ENCODE measurements at regions not wholly inside any gene's neighbourhood (a gene's known extent, or its start where the extent isn't known, plus 50 kb on each side); places are given as distances from the start of the nearest gene placed in this dataset.
"Not testable (repeated sequence)": the region's sequence is repeated elsewhere in the genome, so short reads cannot be mapped to it uniquely, and the experiment has no call there.

DNA sequence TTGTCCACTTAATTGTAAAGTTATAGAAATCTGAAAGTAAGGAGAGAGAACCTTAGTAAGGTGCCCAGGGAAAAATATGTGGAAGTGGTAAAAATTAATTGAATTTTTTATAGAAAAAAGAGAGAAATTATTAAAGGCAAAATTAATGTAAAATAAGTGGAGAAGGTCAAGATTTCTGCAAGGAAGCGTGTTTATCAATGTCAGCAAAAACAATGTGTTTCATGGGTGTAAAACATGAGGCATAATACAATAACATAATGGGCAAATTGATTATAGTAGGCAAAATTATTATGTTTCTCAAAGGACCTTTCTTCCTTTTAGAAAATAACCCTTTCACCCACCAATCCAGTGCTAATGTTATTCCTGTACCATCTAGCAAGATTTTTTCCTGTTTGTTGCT lies 1520.1 kb downstream of the REEP3 start:
- TF ChIP-seq, protein P1, sequence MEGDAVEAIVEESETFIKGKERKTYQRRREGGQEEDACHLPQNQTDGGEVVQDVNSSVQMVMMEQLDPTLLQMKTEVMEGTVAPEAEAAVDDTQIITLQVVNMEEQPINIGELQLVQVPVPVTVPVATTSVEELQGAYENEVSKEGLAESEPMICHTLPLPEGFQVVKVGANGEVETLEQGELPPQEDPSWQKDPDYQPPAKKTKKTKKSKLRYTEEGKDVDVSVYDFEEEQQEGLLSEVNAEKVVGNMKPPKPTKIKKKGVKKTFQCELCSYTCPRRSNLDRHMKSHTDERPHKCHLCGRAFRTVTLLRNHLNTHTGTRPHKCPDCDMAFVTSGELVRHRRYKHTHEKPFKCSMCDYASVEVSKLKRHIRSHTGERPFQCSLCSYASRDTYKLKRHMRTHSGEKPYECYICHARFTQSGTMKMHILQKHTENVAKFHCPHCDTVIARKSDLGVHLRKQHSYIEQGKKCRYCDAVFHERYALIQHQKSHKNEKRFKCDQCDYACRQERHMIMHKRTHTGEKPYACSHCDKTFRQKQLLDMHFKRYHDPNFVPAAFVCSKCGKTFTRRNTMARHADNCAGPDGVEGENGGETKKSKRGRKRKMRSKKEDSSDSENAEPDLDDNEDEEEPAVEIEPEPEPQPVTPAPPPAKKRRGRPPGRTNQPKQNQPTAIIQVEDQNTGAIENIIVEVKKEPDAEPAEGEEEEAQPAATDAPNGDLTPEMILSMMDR (IDR thresholded peaks at IDR 0.05) = no peak
- Mint-ChIP-seq H3K4me1 (ENCODE audit: low read depth) (no peaks in the 10 kb centered on the region), H3K27ac (ENCODE audit: unreplicated experiment) (no peak overlapping the region), H3K9me3 (ENCODE audit: low read depth) (peaks cover 6% of the 10 kb centered on the region), H3K36me3 (ENCODE audit: low read depth) (no peaks in the 10 kb centered on the region), H3K4me3 (ENCODE audit: unreplicated experiment) (no peak overlapping the region), H3K27me3 (ENCODE audit: low read depth) (peaks cover 2% of the 10 kb centered on the region)
- DNase-seq (ENCODE audit: low spot score) = no peak

DNA sequence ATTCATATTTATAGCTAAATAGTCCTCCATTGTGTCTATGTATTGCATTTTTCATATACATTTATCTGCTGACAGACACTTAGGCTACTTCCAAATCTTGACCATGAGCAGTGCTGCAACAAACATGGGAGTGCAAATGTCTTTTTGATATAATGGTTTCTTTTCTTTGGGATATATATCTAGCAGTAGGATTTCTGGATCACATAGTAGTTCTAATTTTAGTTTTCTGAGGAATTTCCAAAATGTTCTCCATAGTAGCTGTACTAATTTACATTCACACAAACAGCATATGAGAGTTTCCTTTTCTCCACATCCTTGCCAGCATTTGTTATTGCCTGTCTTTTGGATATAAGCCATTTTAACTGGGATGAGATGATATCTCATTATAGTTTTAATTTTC lies 1521.3 kb downstream of the REEP3 start:
- Mint-ChIP-seq H3K27me3 (ENCODE audit: low read depth) (peaks cover 4% of the 10 kb centered on the region), H3K9me3 (ENCODE audit: low read depth) (peaks cover 6% of the 10 kb centered on the region), H3K4me1 (ENCODE audit: low read depth) (no peaks in the 10 kb centered on the region), H3K27ac (ENCODE audit: unreplicated experiment) (no peak overlapping the region), H3K4me3 (ENCODE audit: unreplicated experiment) (no peak overlapping the region), H3K36me3 (ENCODE audit: low read depth) (no peaks in the 10 kb centered on the region)
- DNase-seq (ENCODE audit: low spot score) = no peak
- TF ChIP-seq, protein P1 (IDR thresholded peaks at IDR 0.05) = no peak

DNA sequence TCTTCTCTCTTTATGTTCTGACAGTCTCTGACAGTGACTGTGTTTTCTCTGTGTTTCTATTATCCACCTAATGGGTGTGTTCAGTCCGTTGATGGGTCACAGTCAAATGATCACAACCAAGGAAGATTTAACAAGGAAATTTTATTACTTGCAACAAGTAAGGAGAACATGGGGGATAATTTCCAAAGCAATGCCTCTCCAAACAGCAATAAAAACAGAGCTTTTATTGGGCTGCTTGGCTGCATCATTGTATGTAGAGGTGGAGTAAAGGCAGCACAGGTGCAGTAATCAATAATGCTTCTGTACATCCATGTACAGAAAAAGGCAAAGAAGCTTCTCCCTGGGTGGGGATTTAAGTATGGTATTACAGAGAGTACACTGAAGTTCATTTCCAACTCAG lies 1525.6 kb downstream of the REEP3 start:
- Mint-ChIP-seq H3K4me1 (ENCODE audit: low read depth) (no peaks in the 10 kb centered on the region), H3K9me3 (ENCODE audit: low read depth) (peaks cover 6% of the 10 kb centered on the region), H3K27me3 (ENCODE audit: low read depth) (peaks cover 4% of the 10 kb centered on the region), H3K27ac (ENCODE audit: unreplicated experiment) (no peak overlapping the region), H3K36me3 (ENCODE audit: low read depth) (no peaks in the 10 kb centered on the region), H3K4me3 (ENCODE audit: unreplicated experiment) (no peak overlapping the region)
- no peak for DNase-seq (ENCODE audit: low spot score)
- TF ChIP-seq, protein P1 (IDR thresholded peaks at IDR 0.05) = no peak

DNA sequence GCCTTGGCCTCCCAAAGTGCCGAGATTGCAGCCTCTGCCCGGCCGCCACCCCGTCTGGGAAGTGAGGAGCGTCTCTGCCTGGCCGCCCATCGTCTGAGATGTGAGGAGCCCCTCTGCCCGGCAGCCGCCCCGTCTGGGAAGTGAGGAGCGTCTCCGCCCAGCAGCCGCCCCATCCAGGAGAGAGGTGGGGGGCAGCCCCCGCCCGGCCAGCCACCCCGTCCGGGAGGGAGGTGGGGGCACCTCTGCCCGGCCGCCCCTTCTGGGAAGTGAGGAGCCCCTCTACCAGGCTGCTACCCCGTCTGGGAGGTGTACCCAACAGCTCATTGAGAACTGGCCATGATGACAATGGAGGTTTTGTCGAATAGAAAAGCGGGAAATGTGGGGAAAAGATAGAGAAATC lies 1530.9 kb downstream of the REEP3 start:
- not testable (repeated sequence) for H3K4me3 Mint-ChIP-seq (ENCODE audit: unreplicated experiment); H3K36me3 Mint-ChIP-seq (ENCODE audit: low read depth); H3K9me3 Mint-ChIP-seq (ENCODE audit: low read depth); H3K4me1 Mint-ChIP-seq (ENCODE audit: low read depth); H3K27me3 Mint-ChIP-seq (ENCODE audit: low read depth); H3K27ac Mint-ChIP-seq (ENCODE audit: unreplicated experiment)
- DNase-seq (ENCODE audit: low spot score) = peak; percentile 53

DNA sequence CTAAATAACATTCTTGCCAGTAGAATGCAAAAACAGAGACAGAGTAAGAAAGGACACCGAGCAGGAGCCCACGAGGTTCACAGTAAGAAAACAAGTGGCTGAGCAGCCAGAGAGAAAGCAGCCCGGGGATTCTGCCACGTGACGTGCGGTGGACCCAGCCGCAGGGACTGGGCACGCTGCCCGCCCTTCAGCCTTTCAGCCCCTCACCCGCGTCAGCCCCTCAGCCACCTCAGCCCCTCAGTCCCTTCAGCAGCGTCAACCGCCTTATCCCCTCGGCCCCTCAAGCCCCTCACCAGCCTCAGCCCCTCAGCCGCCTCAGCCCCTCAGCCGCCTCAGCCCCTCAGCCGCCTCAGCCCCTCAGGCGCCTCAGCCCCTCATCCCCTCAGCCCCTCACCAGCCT lies 1532.2 kb downstream of the REEP3 start:
- not testable (repeated sequence) for DNase-seq (ENCODE audit: low spot score); H3K4me1 Mint-ChIP-seq (ENCODE audit: low read depth); H3K4me3 Mint-ChIP-seq (ENCODE audit: unreplicated experiment); H3K27me3 Mint-ChIP-seq (ENCODE audit: low read depth); H3K9me3 Mint-ChIP-seq (ENCODE audit: low read depth); H3K27ac Mint-ChIP-seq (ENCODE audit: unreplicated experiment); H3K36me3 Mint-ChIP-seq (ENCODE audit: low read depth)

DNA sequence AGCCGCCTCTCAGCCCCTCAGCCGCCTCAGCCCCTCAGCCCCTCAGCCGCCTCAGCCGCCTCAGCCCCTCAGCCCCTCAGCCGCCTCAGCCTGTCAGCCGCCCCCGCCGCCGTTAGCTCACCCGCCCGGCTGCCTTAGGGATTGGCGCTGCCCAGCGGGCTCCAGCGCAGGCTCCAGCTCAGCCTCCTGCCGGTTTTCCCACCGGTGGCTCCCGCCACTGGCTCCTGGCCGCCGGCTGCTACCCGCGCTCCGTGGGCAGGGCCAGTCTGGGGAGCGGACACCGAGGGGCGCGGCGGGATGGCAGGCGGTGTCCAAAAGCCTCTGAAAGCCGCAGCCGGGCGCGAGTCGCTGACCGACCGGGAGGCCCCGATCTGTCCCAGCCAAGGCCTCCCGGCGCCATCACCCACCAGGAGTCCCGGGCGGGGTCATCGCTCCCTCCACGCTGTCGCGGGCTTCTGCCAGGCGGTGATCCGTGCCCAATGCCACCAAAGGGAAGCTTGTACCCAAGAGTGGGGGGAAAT lies 1532.7 kb downstream of the REEP3 start:
- peak; percentile 72 for DNase-seq (ENCODE audit: low spot score)
- H3K9me3 Mint-ChIP-seq (ENCODE audit: low read depth); H3K27ac Mint-ChIP-seq (ENCODE audit: unreplicated experiment); H3K4me1 Mint-ChIP-seq (ENCODE audit: low read depth); H3K27me3 Mint-ChIP-seq (ENCODE audit: low read depth); H3K36me3 Mint-ChIP-seq (ENCODE audit: low read depth); H3K4me3 Mint-ChIP-seq (ENCODE audit: unreplicated experiment): not testable (repeated sequence)

DNA sequence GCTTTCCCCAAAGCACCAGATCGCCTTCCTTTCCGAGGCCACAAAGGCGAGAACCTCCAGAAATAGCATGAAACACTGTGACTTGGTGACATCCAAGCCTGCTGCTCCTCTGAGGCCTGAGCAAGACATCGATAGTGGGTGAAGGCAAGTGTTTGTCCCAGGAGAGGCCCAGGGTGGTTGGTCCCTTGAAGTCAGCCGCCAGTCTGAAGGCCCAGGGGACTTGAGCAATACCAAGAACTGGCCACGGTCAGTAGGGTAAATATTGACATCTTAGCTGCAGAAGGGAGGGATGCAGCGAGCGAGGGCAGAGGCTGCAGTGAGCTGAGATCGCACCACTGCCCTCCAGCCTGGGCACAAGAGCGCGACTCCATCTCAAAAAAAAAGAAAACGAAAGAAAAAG lies 1533.5 kb downstream of the REEP3 start:
- H3K4me1 Mint-ChIP-seq (ENCODE audit: low read depth); H3K27me3 Mint-ChIP-seq (ENCODE audit: low read depth); H3K36me3 Mint-ChIP-seq (ENCODE audit: low read depth); H3K27ac Mint-ChIP-seq (ENCODE audit: unreplicated experiment); DNase-seq (ENCODE audit: low spot score); H3K4me3 Mint-ChIP-seq (ENCODE audit: unreplicated experiment): not testable (repeated sequence)
- H3K9me3 Mint-ChIP-seq (ENCODE audit: low read depth) = peaks cover 10% of the 10 kb centered on the region
